Amygdala (tissue), 56 donors: ENCODE measurements at regions not wholly inside any gene's neighbourhood (a gene's known extent, or its start where the extent isn't known, plus 50 kb on each side); places are given as distances from the start of the nearest gene placed in this dataset.
"Not testable (repeated sequence)": the region's sequence is repeated elsewhere in the genome, so short reads cannot be mapped to it uniquely, and the experiment has no call there.

Experiments used
- DNase-seq, 56 donors: peaks; one replicate each; lab custom pipeline; 2025; lab: John Stamatoyannopoulos, UW

- DNase-seq, result no peak
These were observed 593.8 kb upstream of the SLIT2 start for GRCh38 chr4:19657856-19658255.

- no peak for DNase-seq
These were observed 596.0 kb upstream of the SLIT2 start for GRCh38 chr4:19655666-19656065.

GRCh38 chr4:19650903-19651864 lies 600.5 kb upstream of the SLIT2 start:
- DNase-seq, result no peak

DNA sequence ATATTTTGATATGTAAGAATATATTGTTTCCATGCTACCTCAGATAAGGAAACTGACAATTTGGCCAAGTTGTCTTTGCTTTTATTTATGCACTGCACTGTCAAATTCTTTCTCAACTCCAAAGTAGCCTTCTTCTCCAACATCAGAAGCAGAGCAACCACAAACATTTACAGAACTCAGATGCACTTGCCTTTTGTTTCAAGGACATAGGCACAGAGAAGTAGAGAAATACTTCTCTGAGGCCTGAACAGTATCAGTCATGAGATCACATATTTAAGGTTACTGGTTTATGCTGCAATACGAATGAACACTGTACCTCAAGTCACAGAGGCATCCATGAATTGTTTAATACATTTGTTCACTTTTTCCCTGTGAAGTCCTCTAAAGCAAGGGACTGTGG lies 606.1 kb upstream of the SLIT2 start:
- DNase-seq, result no peak

DNA sequence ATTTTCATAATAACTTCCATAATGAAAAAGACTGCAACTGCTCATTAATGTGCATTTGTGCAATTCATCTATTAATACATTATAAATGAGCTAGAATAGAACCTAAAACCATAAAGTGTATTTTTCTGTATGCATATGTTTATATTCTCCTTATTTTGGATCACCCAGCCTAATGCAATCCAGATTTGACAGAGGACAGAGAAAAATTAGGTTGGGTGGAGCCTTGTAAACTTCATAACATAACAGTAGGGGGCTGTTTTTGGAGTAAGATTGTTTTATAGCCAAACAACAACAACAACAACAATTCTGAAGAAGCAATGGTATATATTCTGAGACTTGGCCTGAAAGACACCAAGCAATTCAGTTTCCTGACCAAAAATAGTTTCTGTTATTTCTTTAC lies 615.3 kb upstream of the SLIT2 start:
- no peak for DNase-seq

DNA sequence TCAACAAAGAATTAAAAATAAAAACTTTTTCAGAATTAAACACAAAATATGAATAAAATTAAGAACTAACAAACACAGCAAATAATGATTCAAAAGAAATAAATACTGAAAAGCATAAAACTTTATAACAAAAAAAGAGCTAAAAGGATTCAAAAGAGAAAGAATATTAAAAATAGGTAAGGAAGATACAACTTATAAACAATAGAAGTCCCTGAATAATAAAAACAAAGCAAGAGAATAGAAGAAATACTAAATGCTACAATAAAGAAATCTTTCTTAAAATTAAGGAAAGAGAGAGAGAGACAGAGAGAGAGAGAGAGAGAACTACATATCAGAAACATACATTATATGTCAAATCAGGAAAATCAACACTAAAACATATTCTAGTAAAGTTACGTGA lies 619.9 kb upstream of the SLIT2 start:
- no peak for DNase-seq

DNA sequence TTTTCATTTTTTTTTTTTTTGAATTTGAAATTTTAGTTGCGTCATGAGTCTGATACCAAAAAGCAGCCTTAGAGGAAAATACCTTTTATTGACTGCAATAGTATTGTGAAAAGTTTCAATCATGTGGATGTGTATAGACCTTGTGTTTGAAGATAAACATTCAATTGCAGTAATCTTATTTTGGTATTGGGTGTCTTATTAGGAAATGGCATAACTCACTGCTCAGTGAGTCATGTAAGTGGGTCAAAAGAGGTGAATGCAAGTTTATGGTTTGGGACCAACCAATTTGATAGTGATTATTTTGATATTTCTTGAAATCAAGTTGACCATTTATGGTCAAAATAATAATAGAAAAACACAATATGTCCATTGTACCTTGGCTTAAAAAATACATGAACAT lies 627.8 kb upstream of the SLIT2 start:
- no peak for DNase-seq

GRCh38 chr4:19615086-19615689 lies 636.5 kb upstream of the SLIT2 start:
- no peak for DNase-seq

DNA sequence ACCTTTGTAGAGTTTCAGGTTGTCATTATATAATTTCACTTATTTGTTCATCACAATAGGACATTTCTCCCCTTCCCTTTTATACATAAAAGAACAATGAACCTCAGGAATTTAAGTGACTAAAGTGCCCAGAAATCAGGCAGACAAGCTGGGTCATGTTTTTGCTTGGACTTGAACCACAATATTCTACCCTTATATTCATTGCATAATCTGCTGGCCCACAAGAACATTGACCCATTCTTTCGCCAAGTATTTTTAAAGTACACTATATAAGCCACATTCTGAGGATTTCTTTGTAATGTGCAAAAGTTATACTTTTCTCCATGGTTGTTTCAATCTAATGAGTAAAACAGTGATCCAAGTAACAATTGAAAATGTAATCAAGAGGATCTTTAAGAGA lies 637.5 kb upstream of the SLIT2 start:
- no peak for DNase-seq

GRCh38 chr4:19596342-19596741 lies 655.4 kb upstream of the SLIT2 start:
- no peak for DNase-seq

DNA sequence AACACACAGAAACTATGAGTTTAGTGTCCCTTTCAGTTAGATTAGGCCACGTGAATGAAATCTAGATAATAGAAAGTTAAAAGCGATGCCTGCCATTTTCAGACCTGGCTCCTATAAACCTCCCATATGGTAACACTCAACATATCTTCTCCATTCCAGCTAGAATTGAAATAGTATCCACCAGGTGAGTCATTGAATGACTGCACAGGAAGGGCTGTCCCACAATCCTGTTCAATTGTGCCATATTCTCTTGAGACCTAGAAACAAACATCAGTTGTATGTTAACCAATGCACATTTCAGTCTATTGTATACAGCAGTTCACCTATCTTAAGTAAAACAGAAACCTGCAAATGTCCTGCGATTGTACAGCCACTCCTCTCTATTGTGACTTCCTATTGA lies 659.3 kb upstream of the SLIT2 start:
- no peak for DNase-seq

DNA sequence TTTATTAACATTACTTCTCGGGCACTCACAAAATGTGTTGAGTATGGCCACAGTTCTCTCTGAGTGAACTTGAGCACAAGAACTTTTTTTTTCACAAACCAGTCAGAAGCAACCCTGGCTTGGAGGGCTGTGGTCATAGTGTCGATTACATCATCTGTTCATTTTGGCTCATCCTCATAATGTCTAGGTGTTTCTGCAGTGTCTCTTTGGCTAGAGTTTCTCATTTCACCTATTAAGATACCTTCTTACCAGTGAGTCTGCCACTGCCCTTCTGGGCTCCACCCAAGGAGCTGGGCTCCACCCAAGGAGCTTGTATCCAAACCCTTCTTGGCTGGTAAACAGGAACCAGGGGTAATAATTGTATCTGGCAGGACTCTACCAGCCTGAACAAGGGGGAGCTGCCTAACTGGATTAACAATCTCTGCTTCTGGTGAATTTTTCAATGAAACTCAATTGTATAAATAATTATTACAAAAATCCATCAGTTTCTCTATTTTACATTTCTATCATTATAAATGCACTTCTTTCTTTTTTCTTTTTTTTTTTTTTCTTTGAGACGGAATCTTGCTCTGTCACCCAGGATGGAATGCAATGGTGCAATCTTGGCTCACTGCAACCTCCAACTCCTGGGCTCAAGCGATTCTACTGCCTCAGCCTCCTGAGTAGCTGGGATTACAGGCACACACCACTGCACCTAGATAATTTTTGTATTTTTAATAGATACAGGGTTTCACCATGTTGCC lies 667.7 kb upstream of the SLIT2 start:
- no peak for DNase-seq

- no peak for DNase-seq
These were observed 671.6 kb upstream of the SLIT2 start for GRCh38 chr4:19580095-19580494.

- no peak for DNase-seq
These were observed 672.1 kb upstream of the SLIT2 start for GRCh38 chr4:19579608-19580007.

GRCh38 chr4:19577097-19577496 lies 674.6 kb upstream of the SLIT2 start:
- DNase-seq, result no peak

- DNase-seq, result no peak
These were observed 675.8 kb upstream of the SLIT2 start for GRCh38 chr4:19575924-19576323.

DNA sequence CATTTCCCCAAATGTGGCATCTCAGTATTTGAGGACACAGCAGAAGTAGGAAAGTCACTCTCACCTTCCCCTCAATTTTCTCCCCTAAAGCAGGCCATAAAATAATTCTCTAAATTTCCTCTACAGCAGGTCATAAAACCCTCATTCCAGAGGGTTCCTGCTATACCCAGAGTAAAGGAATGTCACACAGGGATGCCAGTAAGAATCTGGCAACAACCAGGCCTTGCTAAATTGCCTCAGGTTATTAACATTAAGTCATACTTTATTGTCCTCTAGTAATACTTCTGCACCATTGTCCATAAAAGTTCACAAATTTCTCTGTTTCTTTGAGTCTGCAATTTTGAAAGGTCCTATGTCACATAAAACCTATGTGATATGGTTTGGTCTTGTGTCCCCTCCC lies 685.7 kb upstream of the SLIT2 start:
- DNase-seq, result no peak

- DNase-seq, result no peak
These were observed 689.2 kb upstream of the SLIT2 start for GRCh38 chr4:19562456-19562855.

DNA sequence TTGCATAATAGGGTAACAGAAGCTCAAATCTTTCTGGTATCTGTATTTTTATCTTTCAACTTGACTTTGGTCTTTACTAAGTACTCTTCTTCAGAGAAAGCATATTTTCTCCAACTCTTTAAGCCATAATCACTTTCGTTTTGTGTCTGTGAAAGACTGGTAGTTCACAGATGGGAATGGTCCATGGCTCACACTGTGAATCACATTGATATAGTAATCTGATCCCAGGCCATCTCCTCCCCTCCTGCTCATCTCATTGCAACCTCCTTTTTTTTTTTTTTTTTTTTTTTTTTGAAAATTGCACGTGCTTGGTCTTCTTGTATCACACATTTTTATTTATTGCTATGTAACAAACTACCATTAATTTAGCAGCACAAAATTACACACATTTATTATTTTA lies 694.5 kb upstream of the SLIT2 start:
- DNase-seq, result no peak

GRCh38 chr4:19556276-19556675 lies 695.4 kb upstream of the SLIT2 start:
- DNase-seq, result not testable (repeated sequence)

- no peak for DNase-seq
These were observed 704.2 kb upstream of the SLIT2 start for GRCh38 chr4:19547463-19547862.
